Activated CD4-positive, alpha-beta T cell treated with anti-CD3 and anti-CD28 coated beads, Interleukin-2, Interleukin-6, amounts not matched to agents 100 ng/mL and 50 ng/mL, durations not matched to agents 16 hours and 8 hours (primary cell): ENCODE measurements at regions not wholly inside any gene's neighbourhood (a gene's known extent, or its start where the extent isn't known, plus 50 kb on each side); places are given as distances from the start of the nearest gene placed in this dataset.

Experiments
- DNase-seq: peaks from one replicate; pipeline ENCODE4 v3.0.0-alpha.2; 2020

GRCh38 chr4:176843710-176844109, 51.0 kb upstream of the VEGFC start:
- no peak for DNase-seq

- DNase-seq = no peak
Observed at GRCh38 chr4:176844448-176844847, 51.7 kb upstream of the VEGFC start.

- no peak for DNase-seq
Observed at GRCh38 chr4:176845636-176846035, 52.9 kb upstream of the VEGFC start.

- DNase-seq = no peak
Observed at GRCh38 chr4:176849076-176849475, 56.4 kb upstream of the VEGFC start.

GRCh38 chr4:176850436-176850835, 57.7 kb upstream of the VEGFC start:
- no peak for DNase-seq

- no peak for DNase-seq
Observed at GRCh38 chr4:176856421-176856820, 63.7 kb upstream of the VEGFC start.

GRCh38 chr4:176858839-176859238, 66.1 kb upstream of the VEGFC start:
- DNase-seq = no peak

- DNase-seq = no peak
Observed at GRCh38 chr4:176864238-176864637, 71.5 kb upstream of the VEGFC start.

- no peak for DNase-seq
Observed at GRCh38 chr4:176868676-176869075, 76.0 kb upstream of the VEGFC start.

GRCh38 chr4:176872461-176872860, 79.7 kb upstream of the VEGFC start:
- DNase-seq = no peak

GRCh38 chr4:176874721-176875445, 82.2 kb upstream of the VEGFC start:
- no peak for DNase-seq

- DNase-seq = no peak
Observed at GRCh38 chr4:176875446-176875930, 82.8 kb upstream of the VEGFC start.

- no peak for DNase-seq
Observed at GRCh38 chr4:176879380-176880116, 86.8 kb upstream of the VEGFC start.

- DNase-seq = no peak
Observed at GRCh38 chr4:176882206-176882605, 89.5 kb upstream of the VEGFC start.

- no peak for DNase-seq
Observed at GRCh38 chr4:176883108-176883550, 90.4 kb upstream of the VEGFC start.

- DNase-seq = no peak
Observed at GRCh38 chr4:176883681-176884418, 91.1 kb upstream of the VEGFC start.

GRCh38 chr4:176885224-176885623, 92.5 kb upstream of the VEGFC start:
- no peak for DNase-seq

- DNase-seq = no peak
Observed at GRCh38 chr4:176886135-176886534, 93.4 kb upstream of the VEGFC start.

GRCh38 chr4:176889776-176890175, 97.1 kb upstream of the VEGFC start:
- DNase-seq = no peak

- DNase-seq = no peak
Observed at GRCh38 chr4:176894498-176894897, 101.8 kb upstream of the VEGFC start.

- no peak for DNase-seq
Observed at GRCh38 chr4:176896211-176896610, 103.5 kb upstream of the VEGFC start.

- DNase-seq = no peak
Observed at GRCh38 chr4:176897226-176897625, 104.5 kb upstream of the VEGFC start.

- no peak for DNase-seq
Observed at GRCh38 chr4:176898791-176899190, 106.1 kb upstream of the VEGFC start.
